Smooth muscle cell (in vitro differentiated cells): ENCODE measurements at regions not wholly inside any gene's neighbourhood (a gene's known extent, or its start where the extent isn't known, plus 50 kb on each side); places are given as distances from the start of the nearest gene placed in this dataset.

Source experiments
- DNase-seq: peaks from one replicate; lab custom pipeline; 2025; ENCODE audit not compliant: unreplicated experiment; lab: John Stamatoyannopoulos, UW
- H2AFZ ChIP-seq: fragments of 200-600 bp; sonication (generic); 2 replicates; pipeline ENCODE4 v1.6.0; 2016; ENCODE audit warnings: antibody characterized with exemption, low read depth, mild to moderate bottlenecking
- H3F3A ChIP-seq: fragments of 200-600 bp; sonication (generic); 2 replicates; pipeline ENCODE4 v1.6.0; 2017; ENCODE audit warnings: antibody characterized with exemption, low read depth
- H3K27ac ChIP-seq: fragments of 200-600 bp; sonication (generic); 2 replicates; pipeline ENCODE4 v1.5.1; 2016; ENCODE audit warnings: low read depth, mild to moderate bottlenecking
- H3K27me3 ChIP-seq: fragments of 200-600 bp; sonication (generic); 2 replicates; pipeline ENCODE4 v1.6.1; 2016; ENCODE audit warnings: low read depth, mild to moderate bottlenecking
- H3K36me3 ChIP-seq: fragments of 200-600 bp; sonication (generic); 2 replicates; pipeline ENCODE4 v1.5.1; 2016; ENCODE audit warnings: low read depth
- H3K4me1 ChIP-seq: fragments of 200-600 bp; sonication (generic); 2 replicates; pipeline ENCODE4 v1.5.1; 2016; ENCODE audit warnings: low read depth
- H3K4me2 ChIP-seq: fragments of 200-600 bp; sonication (generic); 2 replicates; pipeline ENCODE4 v1.6.0; 2016; ENCODE audit warnings: mild to moderate bottlenecking
- H3K4me3 ChIP-seq: fragments of 200-600 bp; sonication (generic); 2 replicates; pipeline ENCODE4 v1.5.1; 2016; ENCODE audit warnings: mild to moderate bottlenecking
- H3K79me2 ChIP-seq: fragments of 200-600 bp; sonication (generic); 2 replicates; pipeline ENCODE4 v1.6.0; 2016; ENCODE audit warnings: low read depth, mild to moderate bottlenecking
- H3K9ac ChIP-seq: fragments of 200-600 bp; sonication (generic); 2 replicates; pipeline ENCODE4 v1.6.0; 2016; ENCODE audit warnings: low read depth
- H3K9me3 ChIP-seq: fragments of 200-600 bp; sonication (generic); replicated peaks from 2 replicates; pipeline ENCODE4 v1.5.1; 2016; ENCODE audit warnings: low read depth
- H4K20me1 ChIP-seq: fragments of 200-600 bp; sonication (generic); 2 replicates; pipeline ENCODE4 v1.6.0; 2016; ENCODE audit warnings: low read depth
- WGBS: methylation state at CpG from one replicate; pipeline ENCODE4 v1.1.7; 2016; ENCODE audit warnings: low lambda C conversion rate; 5-methylcytosine and 5-hydroxymethylcytosine counted together
- TF ChIP-seq, protein P1 (sequence below): fragments of 200-600 bp; sonication (generic); IDR thresholded peaks from 2 replicates; pipeline ENCODE4 v1.5.1; 2017; ENCODE audit warnings: borderline replicate concordance, mild to moderate bottlenecking, antibody characterized with exemption; ENCODE audit not compliant: insufficient read depth, poor library complexity, severe bottlenecking

DNA sequence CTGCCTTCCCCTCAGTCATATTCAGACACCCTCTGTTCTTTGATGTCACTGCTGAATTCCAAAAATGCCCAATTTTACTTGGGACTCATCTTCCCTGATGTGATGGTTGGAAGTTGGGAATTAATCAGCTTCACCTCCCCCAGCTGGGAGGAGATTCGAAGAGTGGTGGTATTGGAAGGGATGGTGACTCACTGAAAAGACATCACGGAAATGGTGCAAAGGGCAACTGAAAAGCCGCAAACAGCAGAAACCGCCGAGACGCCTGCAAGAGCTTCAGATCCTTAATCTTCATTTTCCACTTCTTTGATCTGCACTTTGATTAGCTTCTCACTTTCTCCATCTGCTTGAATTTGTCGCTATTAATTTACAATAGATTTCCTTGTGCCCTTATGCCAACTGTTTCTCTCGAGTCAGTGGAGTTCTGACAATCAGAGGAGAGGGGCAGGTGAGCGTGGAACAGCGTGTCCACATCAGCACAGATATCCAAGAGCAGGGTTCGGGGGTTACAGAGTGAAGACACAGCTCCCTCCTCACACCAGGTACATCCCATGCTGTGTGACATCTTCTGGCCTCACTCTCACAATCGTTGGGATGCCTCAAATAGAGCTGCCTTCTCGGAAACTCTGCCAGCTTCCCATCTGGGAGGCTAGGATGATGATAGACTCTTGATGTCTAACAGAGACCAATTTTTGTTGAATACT is 325.4 kb downstream of the BRD1 start:
- DNase-seq = no peak
- no peaks in the 10 kb centered on the region for H3K9me3 ChIP-seq

GRCh38 chr22:49500942-49501395 is 326.7 kb downstream of the BRD1 start:
- Histone ChIP-seq H3F3A (no peaks in the 10 kb centered on the region), H3K27ac (no peak overlapping the region), H3K9me3 (no peaks in the 10 kb centered on the region), H3K79me2 (no peaks in the 10 kb centered on the region), H3K4me2 (no peak overlapping the region), H4K20me1 (no peaks in the 10 kb centered on the region), H3K27me3 (no peaks in the 10 kb centered on the region), H3K9ac (no peak overlapping the region), H2AFZ (no peak overlapping the region), H3K4me1 (no peaks in the 10 kb centered on the region), H3K4me3 (no peak overlapping the region), H3K36me3 (no peaks in the 10 kb centered on the region)
- TF ChIP-seq, protein P1, sequence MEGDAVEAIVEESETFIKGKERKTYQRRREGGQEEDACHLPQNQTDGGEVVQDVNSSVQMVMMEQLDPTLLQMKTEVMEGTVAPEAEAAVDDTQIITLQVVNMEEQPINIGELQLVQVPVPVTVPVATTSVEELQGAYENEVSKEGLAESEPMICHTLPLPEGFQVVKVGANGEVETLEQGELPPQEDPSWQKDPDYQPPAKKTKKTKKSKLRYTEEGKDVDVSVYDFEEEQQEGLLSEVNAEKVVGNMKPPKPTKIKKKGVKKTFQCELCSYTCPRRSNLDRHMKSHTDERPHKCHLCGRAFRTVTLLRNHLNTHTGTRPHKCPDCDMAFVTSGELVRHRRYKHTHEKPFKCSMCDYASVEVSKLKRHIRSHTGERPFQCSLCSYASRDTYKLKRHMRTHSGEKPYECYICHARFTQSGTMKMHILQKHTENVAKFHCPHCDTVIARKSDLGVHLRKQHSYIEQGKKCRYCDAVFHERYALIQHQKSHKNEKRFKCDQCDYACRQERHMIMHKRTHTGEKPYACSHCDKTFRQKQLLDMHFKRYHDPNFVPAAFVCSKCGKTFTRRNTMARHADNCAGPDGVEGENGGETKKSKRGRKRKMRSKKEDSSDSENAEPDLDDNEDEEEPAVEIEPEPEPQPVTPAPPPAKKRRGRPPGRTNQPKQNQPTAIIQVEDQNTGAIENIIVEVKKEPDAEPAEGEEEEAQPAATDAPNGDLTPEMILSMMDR = no peak
- DNase-seq = no peak
- WGBS = 98% methylated on average over 2 of the region's 2 CpGs

More for the DNA sequence above, 325.4 kb downstream of the BRD1 start:
- Histone ChIP-seq H3K4me2 (peak overlapping the region; percentile 74), H3K79me2 (no peaks in the 10 kb centered on the region), H3K36me3 (no peaks in the 10 kb centered on the region), H3K4me3 (no peak overlapping the region), H4K20me1 (no peaks in the 10 kb centered on the region), H3K27ac (no peak overlapping the region), H3K9ac (no peak overlapping the region), H2AFZ (no peak overlapping the region), H3K27me3 (no peaks in the 10 kb centered on the region), H3K4me1 (no peaks in the 10 kb centered on the region), H3F3A (no peaks in the 10 kb centered on the region)
- TF ChIP-seq, protein P1 = no peak
- WGBS = 36% methylated on average over 13 of the region's 13 CpGs

GRCh38 chr22:49500076-49500460 is 327.6 kb downstream of the BRD1 start:
- H3K27me3 ChIP-seq = no peaks in the 10 kb centered on the region
- H3K4me1 ChIP-seq = no peaks in the 10 kb centered on the region
- TF ChIP-seq, protein P1 = no peak
- H3K36me3 ChIP-seq = no peaks in the 10 kb centered on the region
- H3K4me3 ChIP-seq = no peak overlapping the region
- H3K79me2 ChIP-seq = no peaks in the 10 kb centered on the region
- no peak for DNase-seq
- no peaks in the 10 kb centered on the region for H4K20me1 ChIP-seq
- H3K9ac ChIP-seq = no peak overlapping the region
- no peak overlapping the region for H3K27ac ChIP-seq
- no peak overlapping the region for H2AFZ ChIP-seq
- H3K9me3 ChIP-seq = no peaks in the 10 kb centered on the region
- no peaks in the 10 kb centered on the region for H3F3A ChIP-seq
- H3K4me2 ChIP-seq = no peak overlapping the region

- no peaks in the 10 kb centered on the region for H3K36me3 ChIP-seq
- H3K9me3 ChIP-seq = no peaks in the 10 kb centered on the region
- no peak for DNase-seq
- H3K79me2 ChIP-seq = no peaks in the 10 kb centered on the region
- WGBS = 50% methylated on average over 1 of the region's 1 CpG
- H3K9ac ChIP-seq = no peak overlapping the region
- H2AFZ ChIP-seq = no peak overlapping the region
- no peak overlapping the region for H3K4me3 ChIP-seq
- no peak overlapping the region for H3K4me2 ChIP-seq
- TF ChIP-seq, protein P1 = no peak
- no peaks in the 10 kb centered on the region for H4K20me1 ChIP-seq
- no peaks in the 10 kb centered on the region for H3K27me3 ChIP-seq
- H3F3A ChIP-seq = no peaks in the 10 kb centered on the region
- H3K4me1 ChIP-seq = no peaks in the 10 kb centered on the region
- H3K27ac ChIP-seq = no peak overlapping the region
Measured at GRCh38 chr22:49499433-49500075, 328.1 kb downstream of the BRD1 start.
